ENCODE measurements at regions not wholly inside any gene's neighbourhood (a gene's known extent, or its start where the extent isn't known, plus 50 kb on each side); places are given as distances from the start of the nearest gene placed in this dataset.
"Not testable (repeated sequence)": the region's sequence is repeated elsewhere in the genome, so short reads cannot be mapped to it uniquely, and the experiment has no call there.

GRCh38 chr12:20099395-20100183 lies 268.7 kb upstream of the PDE3A start:
- H3K27ac ChIP-seq: peak overlapping the region in 2 of 4 donors; percentile 1 to 2
- no peak for DNase-seq
- intact Hi-C loops (cut with DNase I): no loop called here

GRCh38 chr12:20101046-20101445 lies 267.3 kb upstream of the PDE3A start:
- 81 to 88% methylated on average over 5 of the region's 5 CpGs for WGBS, 2 donors
- Histone ChIP-seq H3K36me3 (no peaks in the 10 kb centered on the region), H3K9me3 (no peaks in the 10 kb centered on the region), H3K27me3 (no peaks in the 10 kb centered on the region), H3K4me3 (no peak overlapping the region), H3K4me1 (peaks cover 0 to 53% (median 40%) of the 10 kb centered on the region in 4 donors), H3K27ac (peak overlapping the region in 2 of 4 donors; percentile 2 to 45)
- intact Hi-C loops (cut with DNase I): no loop called here
- no peak for TF ChIP-seq POLR2A (IDR thresholded peaks at IDR 0.05)
- no peak for TF ChIP-seq POLR2AphosphoS5 (IDR thresholded peaks at IDR 0.05)
- TF ChIP-seq, protein P1, sequence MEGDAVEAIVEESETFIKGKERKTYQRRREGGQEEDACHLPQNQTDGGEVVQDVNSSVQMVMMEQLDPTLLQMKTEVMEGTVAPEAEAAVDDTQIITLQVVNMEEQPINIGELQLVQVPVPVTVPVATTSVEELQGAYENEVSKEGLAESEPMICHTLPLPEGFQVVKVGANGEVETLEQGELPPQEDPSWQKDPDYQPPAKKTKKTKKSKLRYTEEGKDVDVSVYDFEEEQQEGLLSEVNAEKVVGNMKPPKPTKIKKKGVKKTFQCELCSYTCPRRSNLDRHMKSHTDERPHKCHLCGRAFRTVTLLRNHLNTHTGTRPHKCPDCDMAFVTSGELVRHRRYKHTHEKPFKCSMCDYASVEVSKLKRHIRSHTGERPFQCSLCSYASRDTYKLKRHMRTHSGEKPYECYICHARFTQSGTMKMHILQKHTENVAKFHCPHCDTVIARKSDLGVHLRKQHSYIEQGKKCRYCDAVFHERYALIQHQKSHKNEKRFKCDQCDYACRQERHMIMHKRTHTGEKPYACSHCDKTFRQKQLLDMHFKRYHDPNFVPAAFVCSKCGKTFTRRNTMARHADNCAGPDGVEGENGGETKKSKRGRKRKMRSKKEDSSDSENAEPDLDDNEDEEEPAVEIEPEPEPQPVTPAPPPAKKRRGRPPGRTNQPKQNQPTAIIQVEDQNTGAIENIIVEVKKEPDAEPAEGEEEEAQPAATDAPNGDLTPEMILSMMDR (IDR thresholded peaks at IDR 0.05): no peak
- TF ChIP-seq EP300 (IDR thresholded peaks at IDR 0.05): no peak
- peak; percentile 68 for DNase-seq

More at GRCh38 chr12:20099395-20100183, 268.7 kb upstream of the PDE3A start:
- Histone ChIP-seq H3K4me1 (peaks cover 0 to 39% (median 28%) of the 10 kb centered on the region in 4 donors), H3K36me3 (no peaks in the 10 kb centered on the region), H3K9me3 (no peaks in the 10 kb centered on the region), H3K4me3 (no peak overlapping the region), H3K27me3 (no peaks in the 10 kb centered on the region)
- WGBS, 2 donors: 82 to 88% methylated on average over 5 of the region's 5 CpGs
- TF ChIP-seq POLR2AphosphoS5 (IDR thresholded peaks at IDR 0.05) (no peak), POLR2A (IDR thresholded peaks at IDR 0.05) (no peak), EP300 (IDR thresholded peaks at IDR 0.05) (no peak)
- TF ChIP-seq, protein P1 (IDR thresholded peaks at IDR 0.05): no peak

DNA sequence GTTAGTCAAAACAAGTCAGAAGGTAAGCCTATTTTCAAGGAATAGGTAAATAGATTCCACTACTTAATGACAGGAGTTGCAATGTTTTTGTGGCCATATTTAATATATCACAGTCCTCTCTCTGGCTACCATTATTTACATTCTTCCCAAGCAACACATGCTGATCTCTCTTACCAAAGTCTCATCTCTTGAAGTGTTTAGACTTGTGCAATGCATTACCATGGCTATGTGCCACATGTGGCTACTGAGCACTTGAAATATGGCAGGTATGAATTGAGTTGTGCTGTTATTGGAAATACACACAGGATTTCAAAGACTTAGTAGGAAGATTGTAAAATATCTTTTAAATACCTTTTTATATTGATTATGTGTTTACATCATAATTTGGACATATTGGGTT lies 262.4 kb upstream of the PDE3A start:
- Histone ChIP-seq H3K27ac (peak overlapping the region in 2 of 4 donors; percentile 26 to 27), H3K4me3 (no peak overlapping the region), H3K4me1 (peaks cover 0 to 53% (median 28%) of the 10 kb centered on the region in 4 donors), H3K36me3 (no peaks in the 10 kb centered on the region), H3K9me3 (no peaks in the 10 kb centered on the region), H3K27me3 (no peaks in the 10 kb centered on the region)
- DNase-seq: no peak
- no peak for TF ChIP-seq POLR2AphosphoS5 (IDR thresholded peaks at IDR 0.05)
- TF ChIP-seq EP300 (IDR thresholded peaks at IDR 0.05): no peak
- TF ChIP-seq, protein P1 (IDR thresholded peaks at IDR 0.05): no peak
- no peak for TF ChIP-seq POLR2A (IDR thresholded peaks at IDR 0.05)
- intact Hi-C loops (cut with DNase I): no loop called here

GRCh38 chr12:20109676-20110075 lies 258.7 kb upstream of the PDE3A start:
- H3K4me1 ChIP-seq: peaks cover 0 to 49% (median 22%) of the 10 kb centered on the region in 4 donors
- H3K27ac ChIP-seq: peak overlapping the region in 3 of 4 donors; percentile 28 to 50 (median 48)
- whole genome bisulfite sequencing, 2 donors: 78 to 81% methylated on average over 5 of the region's 5 CpGs
- TF ChIP-seq EP300 (IDR thresholded peaks at IDR 0.05) (no peak), POLR2AphosphoS5 (IDR thresholded peaks at IDR 0.05) (peak in 1 of 4 donors; percentile 13)
- no peak overlapping the region for H3K4me3 ChIP-seq
- intact Hi-C loops (cut with DNase I): no loop called here
- H3K36me3 ChIP-seq: no peaks in the 10 kb centered on the region
- no peaks in the 10 kb centered on the region for H3K27me3 ChIP-seq
- no peak for DNase-seq
- no peaks in the 10 kb centered on the region for H3K9me3 ChIP-seq

- H3K4me1 ChIP-seq: peaks cover 0 to 16% (median 2%) of the 10 kb centered on the region in 4 donors
- intact Hi-C loops (cut with DNase I); H3K36me3 ChIP-seq; H3K27me3 ChIP-seq; H3K27ac ChIP-seq; H3K4me3 ChIP-seq; H3K9me3 ChIP-seq; DNase-seq: not testable (repeated sequence)
- WGBS, 2 donors: 95 to 97% methylated on average over 25 of the region's 25 CpGs
Observed at GRCh38 chr12:20115371-20115770, 253.0 kb upstream of the PDE3A start.

Measured in sigmoid colon (tissue), 6 donors.